ENCODE measurements at regions not wholly inside any gene's neighbourhood (a gene's known extent, or its start where the extent isn't known, plus 50 kb on each side); places are given as distances from the start of the nearest gene placed in this dataset.

DNA sequence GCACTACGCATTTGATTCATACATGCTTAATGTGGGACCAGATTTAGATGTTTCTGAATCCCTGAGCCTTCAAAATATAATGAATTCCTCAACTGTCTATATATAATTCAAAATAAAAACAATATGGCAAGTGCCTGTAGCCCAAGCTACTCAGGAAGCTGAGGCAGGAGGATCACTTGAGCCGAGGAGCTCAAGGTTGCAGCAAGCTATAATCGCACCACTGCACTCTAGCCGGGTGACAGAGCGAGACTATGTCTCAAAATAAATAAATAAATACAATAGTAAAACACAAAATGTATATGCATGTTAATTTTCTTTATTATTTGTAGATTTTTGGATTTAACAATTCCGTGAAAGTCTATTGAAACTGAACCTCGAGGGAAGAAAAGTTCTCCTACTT lies 50.6 kb upstream of the IRX6 start:
- H3K79me2 ChIP-seq (ENCODE audit: low read depth) = no peaks in the 10 kb centered on the region
- intact Hi-C loops (cut with micrococcal nuclease; ENCODE audit: unreplicated experiment) = no loop called here
- no TSS peak for BruUV-seq (replicated peaks)
- H3F3A ChIP-seq (ENCODE audit: insufficient read depth, low read depth) = no peaks in the 10 kb centered on the region
- H3K4me1 ChIP-seq (replicated peaks; ENCODE audit: insufficient read depth) = peaks cover 11% of the 10 kb centered on the region
- no peak overlapping the region for H3K27ac ChIP-seq
- no peak overlapping the region for H2AFZ ChIP-seq
- no peak overlapping the region for H3K4me3 ChIP-seq
- DNase-seq = no peak
- ChIA-PET POLR2A (ENCODE audit: unreplicated experiment) (no interaction called here), CTCF (no interaction called here)
- no peaks in the 10 kb centered on the region for H4K20me1 ChIP-seq (ENCODE audit: insufficient read depth)
- no peaks in the 10 kb centered on the region for H3K27me3 ChIP-seq (ENCODE audit: insufficient read depth, low read depth)
- no peaks in the 10 kb centered on the region for H3K9me2 ChIP-seq (ENCODE audit: insufficient read depth)
- H3K9me3 ChIP-seq (ENCODE audit: insufficient read depth, low read depth) = no peaks in the 10 kb centered on the region
- TF ChIP-seq EZH2 (IDR thresholded peaks at IDR 0.05; ENCODE audit: low read depth) = no peak
- TF ChIP-seq, protein P1, sequence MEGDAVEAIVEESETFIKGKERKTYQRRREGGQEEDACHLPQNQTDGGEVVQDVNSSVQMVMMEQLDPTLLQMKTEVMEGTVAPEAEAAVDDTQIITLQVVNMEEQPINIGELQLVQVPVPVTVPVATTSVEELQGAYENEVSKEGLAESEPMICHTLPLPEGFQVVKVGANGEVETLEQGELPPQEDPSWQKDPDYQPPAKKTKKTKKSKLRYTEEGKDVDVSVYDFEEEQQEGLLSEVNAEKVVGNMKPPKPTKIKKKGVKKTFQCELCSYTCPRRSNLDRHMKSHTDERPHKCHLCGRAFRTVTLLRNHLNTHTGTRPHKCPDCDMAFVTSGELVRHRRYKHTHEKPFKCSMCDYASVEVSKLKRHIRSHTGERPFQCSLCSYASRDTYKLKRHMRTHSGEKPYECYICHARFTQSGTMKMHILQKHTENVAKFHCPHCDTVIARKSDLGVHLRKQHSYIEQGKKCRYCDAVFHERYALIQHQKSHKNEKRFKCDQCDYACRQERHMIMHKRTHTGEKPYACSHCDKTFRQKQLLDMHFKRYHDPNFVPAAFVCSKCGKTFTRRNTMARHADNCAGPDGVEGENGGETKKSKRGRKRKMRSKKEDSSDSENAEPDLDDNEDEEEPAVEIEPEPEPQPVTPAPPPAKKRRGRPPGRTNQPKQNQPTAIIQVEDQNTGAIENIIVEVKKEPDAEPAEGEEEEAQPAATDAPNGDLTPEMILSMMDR (conservative IDR thresholded peaks at IDR 0.05) = no peak
- no peak overlapping the region for H3K4me2 ChIP-seq
- no peaks in the 10 kb centered on the region for H3K36me3 ChIP-seq (ENCODE audit: low read depth)

DNA sequence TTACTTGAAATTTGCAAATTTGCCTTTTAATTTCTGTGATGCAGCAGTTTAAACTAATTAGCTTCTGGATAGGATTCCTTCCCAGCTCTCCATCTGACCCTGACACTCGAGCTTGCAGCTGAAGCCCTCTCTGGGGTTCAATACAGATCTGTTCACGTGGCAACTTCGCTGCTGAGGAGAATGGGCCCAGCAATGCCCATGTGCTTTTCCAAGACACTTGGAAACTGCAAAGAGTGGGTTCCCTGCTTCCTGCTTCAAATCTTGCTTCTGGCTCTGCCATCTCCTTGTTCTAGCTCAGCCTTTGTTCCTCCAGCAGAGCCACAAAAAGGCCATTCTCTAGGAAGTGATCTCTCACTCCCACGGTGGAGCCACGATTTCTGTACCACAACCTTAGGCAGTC lies 50.0 kb upstream of the IRX6 start:
- H3F3A ChIP-seq (ENCODE audit: insufficient read depth, low read depth) = no peaks in the 10 kb centered on the region
- H3K4me1 ChIP-seq (replicated peaks; ENCODE audit: insufficient read depth) = peaks cover 11% of the 10 kb centered on the region
- no peaks in the 10 kb centered on the region for H3K27me3 ChIP-seq (ENCODE audit: insufficient read depth, low read depth)
- BruUV-seq (replicated peaks) = no TSS peak
- no peak for DNase-seq
- no peaks in the 10 kb centered on the region for H3K36me3 ChIP-seq (ENCODE audit: low read depth)
- no peak overlapping the region for H3K4me2 ChIP-seq
- no peak overlapping the region for H3K4me3 ChIP-seq
- ChIA-PET POLR2A (ENCODE audit: unreplicated experiment) (no interaction called here), CTCF (no interaction called here)
- no peaks in the 10 kb centered on the region for H3K79me2 ChIP-seq (ENCODE audit: low read depth)
- no peak overlapping the region for H3K27ac ChIP-seq
- H2AFZ ChIP-seq = no peak overlapping the region
- intact Hi-C loops (cut with micrococcal nuclease; ENCODE audit: unreplicated experiment) = no loop called here
- no peaks in the 10 kb centered on the region for H3K9me3 ChIP-seq (ENCODE audit: insufficient read depth, low read depth)
- H3K9me2 ChIP-seq (ENCODE audit: insufficient read depth) = no peaks in the 10 kb centered on the region
- TF ChIP-seq EZH2 (IDR thresholded peaks at IDR 0.05; ENCODE audit: low read depth) = no peak
- TF ChIP-seq, protein P1 (conservative IDR thresholded peaks at IDR 0.05) = no peak
- H4K20me1 ChIP-seq (ENCODE audit: insufficient read depth) = no peaks in the 10 kb centered on the region
